K562 (cell line): ENCODE measurements at regions not wholly inside any gene's neighbourhood (a gene's known extent, or its start where the extent isn't known, plus 50 kb on each side); places are given as distances from the start of the nearest gene placed in this dataset.

ENCODE experiments used
- ATAC-seq: fragments of 200-7000 bp; cut with Tn5 transposase; 3 replicates; pipeline ENCODE4 v1.9.1; 2020; ENCODE audit warnings: moderate library complexity
- BruUV-seq: library from RNA; stranded (reverse); fragments of 400-500 nt; replicated peaks from 2 replicates; lab custom pipeline; 2021; lab: Mats Ljungman, UMichigan
- CTCF ChIA-PET: fragments of 300-600 bp; formaldehyde crosslinking; extraction: SDS; loops from one replicate; lab custom pipeline; 2021; ENCODE audit warnings: low intra/inter-chr PET ratio; lab: Yijun Ruan, JAX
- POLR2A ChIA-PET: fragments of 300-600, 350-650 bp; sonication (Branson Sonifier 250); formaldehyde crosslinking; extraction: SDS; loops from one replicate; lab custom pipeline; 2021; ENCODE audit warnings: antibody characterized with exemption, inconsistent platforms; lab: Yijun Ruan, JAX
- DNase-seq, 4 experiments: peaks; one replicate each; pipeline versions ENCODE4 v3.0.0 to v3.0.0-alpha.2; 2011 to 2018; ENCODE audit warnings: low spot score in 3 of 4, mixed read lengths in 3 of 4; ENCODE audit errors: extremely low read depth in 1 of 4
- FAIRE-seq: peaks from 2 replicates; lab custom pipeline; 2011; peaks lifted over from hg19 to GRCh38; lab: Jason Lieb, UNC
- H2AFZ ChIP-seq: 2 replicates; pipeline ENCODE4 v1.6.0; 2011; ENCODE audit warnings: low read depth, low read length, control low read depth, inconsistent platforms
- H3K27ac ChIP-seq: fragments of 200-600 bp; 3 replicates; pipeline ENCODE4 v1.8.0; 2011; ENCODE audit warnings: low read depth, mild to moderate bottlenecking, control low read depth, inconsistent platforms, low read length, moderate library complexity, mixed read lengths; ENCODE audit errors: extremely low read depth
- H3K27me3 ChIP-seq, 2 experiments: fragments of 300-600 bp in 1 of 2; 2 replicates in 1 of 2; 3 replicates in 1 of 2; pipeline versions ENCODE4 v1.6.0 to v1.8.0; 2011; ENCODE audit warnings: inconsistent platforms in 2 of 2, low read length in 2 of 2, mild to moderate bottlenecking in 1 of 2, mixed read lengths in 1 of 2, moderate library complexity in 1 of 2; ENCODE audit not compliant: control insufficient read depth in 2 of 2, insufficient read depth in 2 of 2
- H3K36me3 ChIP-seq: fragments of 300-600 bp; 3 replicates; pipeline ENCODE4 v1.8.0; 2011; ENCODE audit warnings: mild to moderate bottlenecking, low read length, inconsistent platforms; ENCODE audit not compliant: control insufficient read depth, insufficient read depth
- H3K4me1 ChIP-seq, 2 experiments: fragments of 200-600 bp in 1 of 2; replicated peaks in 1 of 2; 2 replicates in 1 of 2; 3 replicates in 1 of 2; pipeline versions ENCODE4 v1.5.1 to v1.8.0; 2011; ENCODE audit warnings: inconsistent platforms in 2 of 2, low read length in 2 of 2, mild to moderate bottlenecking in 1 of 2, mixed read lengths in 1 of 2, moderate library complexity in 1 of 2; ENCODE audit not compliant: control insufficient read depth in 2 of 2, insufficient read depth in 2 of 2
- H3K4me2 ChIP-seq: 2 replicates; pipeline ENCODE4 v1.6.1; 2011; ENCODE audit warnings: low read length, control low read depth, inconsistent platforms, mixed read lengths; ENCODE audit not compliant: insufficient read depth
- H3K4me3 ChIP-seq: fragments of 200-600 bp; sonication (generic), shearing (Covaris generic); 2 replicates; pipeline ENCODE4 v1.5.1; 2016; ENCODE audit warnings: control low read depth, inconsistent platforms
- H3K79me2 ChIP-seq: fragments of 200-600 bp; 3 replicates; pipeline ENCODE4 v1.8.0; 2011; ENCODE audit warnings: low read length, inconsistent platforms; ENCODE audit not compliant: control insufficient read depth, insufficient read depth
- H3K9ac ChIP-seq, 2 experiments: 2 replicates each; pipeline versions ENCODE4 v1.6.0 to v1.6.1; 2011; ENCODE audit warnings: low read depth in 2 of 2, low read length in 2 of 2, control low read depth in 1 of 2, inconsistent platforms in 1 of 2, mild to moderate bottlenecking in 1 of 2, mixed read lengths in 1 of 2; ENCODE audit not compliant: insufficient read depth in 1 of 2
- H3K9me1 ChIP-seq: one replicate; pipeline ENCODE4 v1.6.0; 2011; ENCODE audit warnings: inconsistent platforms, mild to moderate bottlenecking, low read length, moderate library complexity; ENCODE audit not compliant: control insufficient read depth, insufficient read depth
- H3K9me3 ChIP-seq: replicated peaks from 2 replicates; pipeline ENCODE4 v1.5.1; 2011; ENCODE audit warnings: low read depth, low read length, inconsistent platforms; ENCODE audit not compliant: control insufficient read depth, insufficient read depth
- H4K20me1 ChIP-seq: replicated peaks from 2 replicates; pipeline ENCODE4 v1.6.1; 2011; ENCODE audit warnings: low read length, inconsistent platforms, mixed read lengths; ENCODE audit not compliant: control insufficient read depth, insufficient read depth
- C11orf30 ChIP-seq: fragments of 450-650 bp; IDR thresholded peaks from 2 replicates; pipeline ENCODE4 v1.6.1; 2016; ENCODE audit warnings: low read depth, mild to moderate bottlenecking
- CUX1 ChIP-seq: fragments of 200-800 bp; sonication (Bioruptor generic); IDR thresholded peaks from 2 replicates; pipeline ENCODE4 v1.6.1; 2016; ENCODE audit warnings: missing genetic modification characterization, missing compliant biosample characterization
- MAFF ChIP-seq: IDR thresholded peaks from 2 replicates; pipeline ENCODE4 v1.6.1; 2012; ENCODE audit warnings: low read length, improper control_type of control experiment
- MAFG ChIP-seq: fragments of 450-650 bp; conservative IDR thresholded peaks from 2 replicates; pipeline ENCODE4 v1.6.1; 2016; ENCODE audit warnings: missing genetic modification characterization, missing compliant biosample characterization
- MED1 ChIP-seq: sonication (generic); formaldehyde crosslinking; IDR thresholded peaks from 2 replicates; pipeline ENCODE4 v1.8.1; 2023; ENCODE audit warnings: missing genetic modification reagents, borderline replicate concordance
- PBX2 ChIP-seq, 2 experiments: IDR thresholded peaks in 1 of 2; conservative IDR thresholded peaks in 1 of 2; 2 replicates each; pipeline ENCODE4 v1.6.1; 2016; ENCODE audit warnings: low read depth in 2 of 2, mild to moderate bottlenecking in 1 of 2, missing compliant biosample characterization in 1 of 2, missing genetic modification characterization in 1 of 2, moderate library complexity in 1 of 2
- ZNF280A ChIP-seq: fragments of 450-650 bp; IDR thresholded peaks from 2 replicates; pipeline ENCODE4 v1.6.1; 2018; ENCODE audit warnings: mild to moderate bottlenecking, low read depth; ENCODE audit not compliant: partially characterized antibody
- WGBS: fragments of 100-300 bp; shearing (Covaris generic); methylation state at CpG from one replicate; pipeline ENCODE4 v1.1.6; 2016; ENCODE audit warnings: low coverage, mixed read lengths; ENCODE audit not compliant: insufficient coverage; ENCODE audit errors: missing lambda C conversion rate; 5-methylcytosine and 5-hydroxymethylcytosine counted together
- in situ Hi-C: fragments of 300-500 bp; cut with MboI; formaldehyde crosslinking; loops from 4 replicates; pipeline ENCODE4 v1.15.0; 2018; ENCODE audit warnings: inconsistent platforms, mixed read lengths
- intact Hi-C: fragments of 100-400 bp; cut with micrococcal nuclease; formaldehyde crosslinking; loops from 2 replicates; pipeline ENCODE4 v1.14.2; 2022

GRCh38 chr13:33918199-33918932 is 100.4 kb downstream of the RFC3 start:
- H3K9me3 ChIP-seq: no peaks in the 10 kb centered on the region
- peak; percentile 32; the same call in 1 of the 2 replicates for TF ChIP-seq MAFF
- TF ChIP-seq PBX2 (CRISPR knock-in tag; IDR thresholded peaks at IDR 0.05; ENCODE audit: low read depth): no peak
- no peak for TF ChIP-seq PBX2 (tag; conservative IDR thresholded peaks at IDR 0.05; ENCODE audit: low read depth)
- no peak for TF ChIP-seq CUX1 (CRISPR knock-in tag)
- TF ChIP-seq ZNF280A: no peak
- peak; percentile 61; the same call in 1 of the 2 replicates for TF ChIP-seq C11orf30
- peak; percentile 59; the same call in 1 of the 2 replicates for TF ChIP-seq MAFG (tag)
- no peak for TF ChIP-seq MED1

More at GRCh38 chr13:33918199-33918932, 100.4 kb downstream of the RFC3 start:
- DNase-seq: no peak
- POLR2A ChIA-PET: no interaction called here
- Histone ChIP-seq H3K27ac (no peak overlapping the region), H3K36me3 (no peaks in the 10 kb centered on the region), H3K9ac (no peak overlapping the region), H3K79me2 (no peaks in the 10 kb centered on the region), H2AFZ (no peak overlapping the region), H3K4me1 (no peaks in the 10 kb centered on the region; a peak in 1 of 5 replicates), H3K9me1 (no peaks in the 10 kb centered on the region), H4K20me1 (no peaks in the 10 kb centered on the region), H3K4me3 (no peak overlapping the region), H3K27me3 (no peaks in the 10 kb centered on the region), H3K4me2 (no peak overlapping the region)
- FAIRE-seq: no peak
- intact Hi-C loops: no loop called here
- CTCF ChIA-PET: no interaction called here
- 12% methylated on average over 7 of the region's 7 CpGs for WGBS
- no TSS peak for BruUV-seq
- ATAC-seq: no peak
- in situ Hi-C loops: no loop called here
